ENCODE measurements at regions not wholly inside any gene's neighbourhood (a gene's known extent, or its start where the extent isn't known, plus 50 kb on each side); places are given as distances from the start of the nearest gene placed in this dataset.

DNA sequence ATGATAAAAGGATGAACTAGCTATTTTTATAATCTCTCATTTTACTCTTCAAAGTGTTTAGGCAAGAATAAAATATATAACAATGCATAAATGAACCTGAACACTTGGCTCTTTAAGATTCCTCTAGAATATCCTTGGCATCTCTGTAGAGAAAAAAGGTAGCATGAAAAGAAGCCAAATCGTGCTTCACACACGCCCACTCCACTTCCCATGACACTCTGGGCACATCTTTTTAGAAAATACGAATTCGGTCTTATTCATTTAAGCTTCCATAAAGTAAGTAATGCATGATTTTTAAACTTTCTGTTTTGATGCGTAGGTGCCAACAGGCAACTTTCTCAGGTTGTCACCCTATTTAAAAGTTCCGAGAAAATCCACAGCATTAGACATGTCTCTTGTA lies 73.6 kb upstream of the SORBS2 start:
- no peak for TF ChIP-seq EZH2 (IDR thresholded peaks at IDR 0.05)
- TF ChIP-seq, protein P1, sequence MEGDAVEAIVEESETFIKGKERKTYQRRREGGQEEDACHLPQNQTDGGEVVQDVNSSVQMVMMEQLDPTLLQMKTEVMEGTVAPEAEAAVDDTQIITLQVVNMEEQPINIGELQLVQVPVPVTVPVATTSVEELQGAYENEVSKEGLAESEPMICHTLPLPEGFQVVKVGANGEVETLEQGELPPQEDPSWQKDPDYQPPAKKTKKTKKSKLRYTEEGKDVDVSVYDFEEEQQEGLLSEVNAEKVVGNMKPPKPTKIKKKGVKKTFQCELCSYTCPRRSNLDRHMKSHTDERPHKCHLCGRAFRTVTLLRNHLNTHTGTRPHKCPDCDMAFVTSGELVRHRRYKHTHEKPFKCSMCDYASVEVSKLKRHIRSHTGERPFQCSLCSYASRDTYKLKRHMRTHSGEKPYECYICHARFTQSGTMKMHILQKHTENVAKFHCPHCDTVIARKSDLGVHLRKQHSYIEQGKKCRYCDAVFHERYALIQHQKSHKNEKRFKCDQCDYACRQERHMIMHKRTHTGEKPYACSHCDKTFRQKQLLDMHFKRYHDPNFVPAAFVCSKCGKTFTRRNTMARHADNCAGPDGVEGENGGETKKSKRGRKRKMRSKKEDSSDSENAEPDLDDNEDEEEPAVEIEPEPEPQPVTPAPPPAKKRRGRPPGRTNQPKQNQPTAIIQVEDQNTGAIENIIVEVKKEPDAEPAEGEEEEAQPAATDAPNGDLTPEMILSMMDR (IDR thresholded peaks at IDR 0.05) = no peak

All from neural progenitor cell (in vitro differentiated cells).